Thymus (tissue), 11 donors: ENCODE measurements at regions not wholly inside any gene's neighbourhood (a gene's known extent, or its start where the extent isn't known, plus 50 kb on each side); places are given as distances from the start of the nearest gene placed in this dataset.

Experiments used
- DNase-seq, 9 donors: peaks; one replicate each; pipeline ENCODE4 v3.0.0-alpha.2; 2013; ENCODE audit warnings: low spot score in 9 of 9, low read depth in 6 of 9, missing footprints in 1 of 9
- H3K27ac ChIP-seq, 2 donors: one replicate each; pipeline ENCODE4 v1.5.1; 2013; ENCODE audit warnings: control low read depth in 1 of 2, low read depth in 1 of 2, low read length in 1 of 2, mild to moderate bottlenecking in 1 of 2, moderate library complexity in 1 of 2
- H3K27me3 ChIP-seq, 2 donors: one replicate each; pipeline ENCODE4 v1.5.1; 2013; ENCODE audit warnings: low read length in 1 of 2; ENCODE audit not compliant: control insufficient read depth in 2 of 2, insufficient read depth in 1 of 2
- H3K36me3 ChIP-seq, 2 donors: one replicate each; pipeline ENCODE4 v1.5.1; 2013; ENCODE audit warnings: low read length in 1 of 2, mild to moderate bottlenecking in 1 of 2, moderate library complexity in 1 of 2; ENCODE audit not compliant: control insufficient read depth in 2 of 2, insufficient read depth in 2 of 2
- H3K4me1 ChIP-seq, 2 donors: one replicate each; pipeline ENCODE4 v1.5.1; 2013; ENCODE audit warnings: low read length in 2 of 2; ENCODE audit not compliant: control insufficient read depth in 2 of 2, insufficient read depth in 2 of 2
- H3K4me3 ChIP-seq, 2 donors: one replicate each; pipeline ENCODE4 v1.5.1; 2013; ENCODE audit warnings: low read length in 2 of 2, control low read depth in 1 of 2, mild to moderate bottlenecking in 1 of 2
- H3K9me3 ChIP-seq, 2 donors: one replicate each; pipeline ENCODE4 v1.5.1; 2013; ENCODE audit warnings: low read length in 1 of 2, mild to moderate bottlenecking in 1 of 2; ENCODE audit not compliant: control insufficient read depth in 2 of 2, insufficient read depth in 1 of 2
- WGBS: extraction: QIAGEN DNeasy Blood & Tissue Kit; methylation state at CpG from one replicate; pipeline ENCODE4 v1.1.7; 2013; 5-methylcytosine and 5-hydroxymethylcytosine counted together
- donor health status: healthy.

DNA sequence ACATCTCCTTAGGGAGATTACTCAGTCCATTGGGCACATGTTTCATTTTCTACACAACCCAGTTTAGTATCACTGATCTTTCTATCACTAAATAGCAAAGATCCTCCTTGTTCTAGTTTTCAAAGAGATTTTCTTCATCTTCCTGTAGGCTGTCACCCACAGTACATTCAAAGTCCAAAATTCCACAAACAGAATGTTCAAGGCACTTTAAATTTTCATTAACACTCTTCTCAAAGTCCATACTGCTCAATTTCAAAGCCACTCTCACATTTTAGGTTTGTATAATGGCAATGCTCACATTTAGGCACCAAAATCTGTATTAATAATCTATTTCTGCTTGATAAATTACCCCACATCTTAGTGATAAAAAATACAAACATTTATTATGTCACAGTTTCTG is 152.8 kb downstream of the FSIP2 start:
- H3K4me1 ChIP-seq: no peaks in the 10 kb centered on the region
- no peak overlapping the region for H3K27ac ChIP-seq
- no peaks in the 10 kb centered on the region for H3K36me3 ChIP-seq
- H3K27me3 ChIP-seq: no peaks in the 10 kb centered on the region
- no peaks in the 10 kb centered on the region for H3K9me3 ChIP-seq
- no peak overlapping the region for H3K4me3 ChIP-seq
- DNase-seq: no peak

DNA sequence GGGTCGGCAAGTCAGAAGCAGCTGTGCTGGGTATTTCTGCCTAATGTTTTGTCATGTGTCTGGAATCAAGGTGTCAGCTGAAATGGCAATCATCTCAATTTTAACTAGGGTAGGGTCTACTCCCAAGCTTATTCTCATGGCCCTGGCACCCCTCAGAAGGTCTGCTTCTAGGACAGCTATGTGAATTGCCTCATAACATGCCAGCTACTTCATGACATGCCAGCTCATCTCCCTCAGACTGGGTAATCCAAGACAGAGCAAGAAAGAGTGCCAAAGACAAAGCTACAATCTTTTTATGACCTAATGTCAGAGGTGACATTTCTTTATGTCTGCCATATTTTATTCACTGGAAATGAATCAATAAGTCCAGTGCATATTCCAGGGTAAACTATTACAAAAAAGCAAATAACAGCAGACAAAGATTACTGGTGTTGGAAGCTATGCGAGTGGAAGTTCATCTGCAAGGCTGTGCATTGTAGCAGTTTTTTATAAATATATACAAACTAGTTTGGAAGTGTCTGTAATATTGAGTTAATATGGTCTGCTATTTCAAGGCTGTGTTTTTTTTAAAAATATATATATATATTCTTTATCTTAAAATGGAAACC is 153.3 kb downstream of the FSIP2 start:
- no peak for DNase-seq
- no peaks in the 10 kb centered on the region for H3K36me3 ChIP-seq
- no peak overlapping the region for H3K27ac ChIP-seq
- WGBS: 100% methylated on average over 2 of the region's 2 CpGs
- H3K4me3 ChIP-seq: no peak overlapping the region
- H3K9me3 ChIP-seq: no peaks in the 10 kb centered on the region
- no peaks in the 10 kb centered on the region for H3K27me3 ChIP-seq
- H3K4me1 ChIP-seq: no peaks in the 10 kb centered on the region

DNA sequence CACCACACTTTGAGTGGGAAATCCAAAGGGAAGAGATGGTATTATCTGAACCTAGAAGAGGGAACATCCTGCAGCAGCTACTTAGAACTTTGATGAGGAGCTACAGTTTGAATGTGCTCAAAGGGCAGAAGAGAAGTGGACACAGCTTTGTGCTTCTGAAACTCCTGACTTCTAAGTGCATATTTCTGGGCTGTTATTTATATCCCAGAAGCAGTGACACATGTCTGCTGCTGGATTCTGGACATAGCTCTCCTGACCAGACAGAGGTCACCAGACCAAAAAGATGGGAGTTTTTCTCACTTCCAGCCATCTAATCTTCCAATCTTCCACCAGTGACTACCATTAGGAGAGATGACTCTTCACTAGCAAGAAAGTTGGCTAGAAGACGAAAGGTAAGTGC is 153.9 kb downstream of the FSIP2 start:
- H3K4me3 ChIP-seq: no peak overlapping the region
- no peaks in the 10 kb centered on the region for H3K9me3 ChIP-seq
- no peak overlapping the region for H3K27ac ChIP-seq
- WGBS: 93% methylated on average over 1 of the region's 1 CpG
- no peak for DNase-seq
- H3K4me1 ChIP-seq: no peaks in the 10 kb centered on the region
- H3K36me3 ChIP-seq: no peaks in the 10 kb centered on the region
- no peaks in the 10 kb centered on the region for H3K27me3 ChIP-seq

DNA sequence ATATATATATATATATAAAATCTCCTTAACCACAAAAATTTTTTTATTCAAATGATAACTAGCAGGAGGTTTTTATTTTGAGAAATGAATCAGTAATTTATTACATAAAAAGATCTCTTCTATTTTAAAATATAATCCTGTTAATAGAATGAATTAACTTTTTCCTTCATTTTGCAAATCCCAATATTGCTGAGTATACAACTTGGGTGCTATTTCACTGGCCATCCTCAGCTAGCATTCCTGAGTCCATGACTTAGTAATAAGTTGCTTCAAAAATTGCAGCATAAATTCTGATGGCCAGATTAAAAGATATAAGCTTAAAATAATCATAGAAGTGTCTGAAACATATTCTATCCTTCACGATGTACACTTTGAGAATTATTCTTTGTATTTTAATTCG is 155.6 kb downstream of the FSIP2 start:
- no peaks in the 10 kb centered on the region for H3K27me3 ChIP-seq
- H3K4me1 ChIP-seq: no peaks in the 10 kb centered on the region
- 95% methylated on average over 2 of the region's 2 CpGs for WGBS

DNA sequence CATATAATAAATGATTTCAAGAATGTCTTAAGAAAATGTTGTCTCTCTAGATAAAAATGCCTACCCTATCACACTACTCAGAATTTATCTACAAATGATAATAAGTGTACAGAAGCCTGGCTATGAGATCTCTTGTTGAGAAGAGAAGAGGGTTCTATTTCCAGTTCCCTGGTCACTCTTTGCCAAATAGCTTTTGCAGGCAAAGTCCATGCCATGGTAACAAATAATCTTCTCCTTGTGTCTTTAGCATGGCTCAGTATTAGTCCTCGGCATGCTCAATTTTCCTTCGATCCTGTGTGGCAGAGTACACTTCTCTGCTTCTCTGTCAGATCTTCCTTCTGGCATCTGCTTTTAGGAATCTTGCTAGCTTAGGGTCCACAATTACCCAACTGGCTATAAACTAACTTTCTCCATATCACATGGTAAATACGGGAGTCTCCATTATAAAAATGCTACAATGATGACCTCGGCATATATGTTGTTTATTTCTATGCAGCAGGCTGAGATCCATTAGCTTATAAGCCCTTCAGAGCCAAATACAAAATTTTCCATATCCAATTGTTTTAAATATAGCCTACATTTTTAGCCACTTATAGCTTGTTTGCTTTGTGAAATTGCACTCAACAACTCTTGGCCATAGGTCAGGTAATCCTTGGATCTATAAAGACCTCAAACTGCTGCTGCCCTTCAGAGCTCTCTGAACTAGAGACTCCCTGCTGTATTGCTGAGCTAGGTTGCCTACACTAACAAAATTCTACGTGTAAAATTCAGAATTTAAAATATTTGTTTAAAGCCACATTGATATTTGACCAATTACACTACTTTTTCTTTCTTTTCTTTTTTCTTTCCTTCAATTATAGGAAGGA is 157.5 kb downstream of the FSIP2 start:
- no peak overlapping the region for H3K27ac ChIP-seq
- H3K4me3 ChIP-seq: no peak overlapping the region
- H3K9me3 ChIP-seq: no peaks in the 10 kb centered on the region
- 93% methylated on average over 5 of the region's 5 CpGs for WGBS
- no peaks in the 10 kb centered on the region for H3K4me1 ChIP-seq
- no peak for DNase-seq
- no peaks in the 10 kb centered on the region for H3K36me3 ChIP-seq
- H3K27me3 ChIP-seq: no peaks in the 10 kb centered on the region

More for the DNA sequence above, 155.6 kb downstream of the FSIP2 start:
- Histone ChIP-seq H3K27ac (no peak overlapping the region), H3K4me3 (no peak overlapping the region), H3K36me3 (no peaks in the 10 kb centered on the region), H3K9me3 (no peaks in the 10 kb centered on the region)
- DNase-seq: no peak

DNA sequence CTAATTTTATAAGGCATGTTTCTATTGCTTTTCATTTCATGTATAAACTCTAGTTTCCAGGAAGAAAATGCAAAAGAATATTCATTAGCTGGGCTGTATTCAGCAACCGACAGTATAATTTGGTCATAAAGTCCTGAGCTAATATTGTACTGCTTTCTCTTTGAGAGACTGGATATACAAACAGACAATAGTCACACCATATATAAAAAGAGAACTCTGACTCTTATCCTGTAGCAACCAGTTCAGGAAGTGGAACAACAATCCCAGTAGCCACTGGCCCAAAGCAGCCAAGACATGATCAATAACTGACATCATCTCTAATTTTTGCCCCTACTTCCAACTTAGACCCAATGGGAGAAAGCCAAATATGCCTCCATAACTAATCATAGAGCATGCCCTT is 160.8 kb downstream of the FSIP2 start:
- H3K4me1 ChIP-seq: no peaks in the 10 kb centered on the region
- H3K27ac ChIP-seq: no peak overlapping the region
- WGBS: 100% methylated on average over 1 of the region's 1 CpG
- no peak for DNase-seq
- no peak overlapping the region for H3K4me3 ChIP-seq
- H3K9me3 ChIP-seq: no peaks in the 10 kb centered on the region
- no peaks in the 10 kb centered on the region for H3K27me3 ChIP-seq
- no peaks in the 10 kb centered on the region for H3K36me3 ChIP-seq

DNA sequence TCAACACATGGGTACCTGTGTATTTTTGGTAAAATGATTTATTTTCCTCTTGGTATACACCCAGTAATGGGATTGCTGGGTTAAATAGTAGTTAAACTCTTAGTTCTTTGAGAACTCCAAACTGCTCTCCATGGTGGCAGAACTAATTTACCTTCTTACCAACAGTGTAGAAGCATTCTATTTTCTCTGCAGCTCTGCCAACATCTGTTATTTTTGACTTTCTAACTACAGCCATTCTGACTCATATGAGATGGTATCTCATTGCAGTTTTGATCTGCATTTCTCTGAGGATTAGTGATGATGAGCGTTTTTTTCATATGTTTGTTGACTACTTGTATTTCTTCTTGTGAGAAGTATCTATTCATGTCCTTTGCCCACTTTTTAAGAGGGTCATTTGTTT is 180.6 kb downstream of the FSIP2 start:
- Histone ChIP-seq H3K36me3 (no peaks in the 10 kb centered on the region), H3K4me3 (no peak overlapping the region), H3K27ac (no peak overlapping the region), H3K9me3 (no peaks in the 10 kb centered on the region), H3K4me1 (no peaks in the 10 kb centered on the region), H3K27me3 (no peaks in the 10 kb centered on the region)
- no peak for DNase-seq
- WGBS: 90% methylated on average over 1 of the region's 1 CpG

DNA sequence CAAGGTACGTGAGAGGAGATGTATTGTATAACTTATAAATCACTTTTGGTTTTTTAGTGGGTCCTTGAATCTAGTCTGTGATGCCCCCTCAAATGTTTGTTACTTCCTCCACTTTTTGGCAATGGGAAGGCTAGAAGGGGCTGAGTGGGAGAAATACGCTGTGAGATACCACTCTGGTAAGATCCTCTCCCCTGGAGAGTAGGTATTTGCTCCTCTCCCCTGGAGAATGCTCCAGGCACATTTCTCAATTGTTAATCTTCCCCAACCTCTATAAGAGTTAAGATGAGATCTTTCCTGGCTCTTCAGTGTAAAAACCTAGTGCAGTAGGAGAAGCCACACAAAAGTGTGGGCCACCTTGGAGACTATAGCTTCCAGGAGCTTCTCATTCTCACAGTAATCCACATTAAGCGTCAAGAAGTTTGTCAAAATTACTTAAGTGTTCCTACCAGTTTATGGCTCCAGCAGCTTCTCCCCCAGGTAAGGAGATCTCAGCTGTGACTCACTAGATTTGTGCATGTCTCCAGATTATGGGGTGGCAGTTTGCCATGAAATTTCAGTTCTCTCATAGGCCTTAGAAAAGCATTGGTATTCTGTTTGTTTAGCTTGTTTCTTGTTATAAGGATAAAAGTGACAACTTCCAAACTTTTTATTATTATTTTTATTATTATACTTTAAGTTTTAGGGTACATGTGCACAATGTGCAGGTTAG is 182.6 kb downstream of the FSIP2 start:
- no peaks in the 10 kb centered on the region for H3K9me3 ChIP-seq
- H3K4me3 ChIP-seq: no peak overlapping the region
- no peaks in the 10 kb centered on the region for H3K4me1 ChIP-seq
- no peak overlapping the region for H3K27ac ChIP-seq
- H3K36me3 ChIP-seq: no peaks in the 10 kb centered on the region
- no peaks in the 10 kb centered on the region for H3K27me3 ChIP-seq
- no peak for DNase-seq
- 96% methylated on average over 3 of the region's 3 CpGs for WGBS

DNA sequence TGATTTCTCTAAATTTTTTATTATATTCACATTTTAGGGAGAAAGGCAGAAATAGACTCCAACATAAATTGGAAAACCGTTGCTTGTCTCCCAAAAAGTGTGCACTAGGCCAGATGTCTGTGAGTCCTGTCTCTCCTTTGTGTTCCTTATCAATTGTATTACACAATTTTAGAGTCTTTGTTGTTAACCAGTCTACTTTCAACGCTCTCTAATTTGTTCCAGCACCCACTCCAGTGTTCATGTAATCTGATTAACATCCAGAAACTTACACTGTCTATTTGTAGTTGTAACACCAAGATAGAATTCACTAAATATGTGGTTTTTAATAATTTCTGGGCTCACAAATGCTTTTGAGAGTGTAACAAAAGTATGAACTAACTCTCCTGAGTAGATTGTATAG is 195.6 kb downstream of the FSIP2 start:
- Histone ChIP-seq H3K4me1 (no peaks in the 10 kb centered on the region), H3K27ac (no peak overlapping the region), H3K9me3 (no peaks in the 10 kb centered on the region), H3K4me3 (no peak overlapping the region), H3K27me3 (no peaks in the 10 kb centered on the region), H3K36me3 (no peaks in the 10 kb centered on the region)
- no peak for DNase-seq
- WGBS: 92% methylated on average over 2 of the region's 2 CpGs
